Erythroblast (primary cell): ENCODE measurements at regions not wholly inside any gene's neighbourhood (a gene's known extent, or its start where the extent isn't known, plus 50 kb on each side); places are given as distances from the start of the nearest gene placed in this dataset.

Experiments
- GATA1 ChIP-seq: IDR thresholded peaks from 2 replicates; pipeline ENCODE4 v1.6.1; 2011; ENCODE audit warnings: low read depth, mild to moderate bottlenecking, control low read depth, low read length, moderate library complexity
- POLR2A ChIP-seq: IDR thresholded peaks from 2 replicates; pipeline ENCODE4 v1.6.1; 2011; ENCODE audit warnings: mild to moderate bottlenecking, low read length

GRCh38 chr2:201965550-201965949, 68.1 kb upstream of the FZD7 start:
- no peak for TF ChIP-seq POLR2A
- TF ChIP-seq GATA1: no peak
